PFSK-1 (cell line): ENCODE measurements at regions not wholly inside any gene's neighbourhood (a gene's known extent, or its start where the extent isn't known, plus 50 kb on each side); places are given as distances from the start of the nearest gene placed in this dataset.

ENCODE experiments used
- POLR2AphosphoS5 ChIP-seq: IDR thresholded peaks from 2 replicates; pipeline ENCODE4 v1.6.1; 2012; ENCODE audit warnings: low read depth, mild to moderate bottlenecking, control low read depth, low read length, moderate library complexity
- REST ChIP-seq, 2 experiments: IDR thresholded peaks; 2 replicates each; pipeline versions ENCODE4 v1.6.1 to v1.8.0; 2011 to 2012; ENCODE audit warnings: low read depth in 2 of 2, low read length in 2 of 2, control low read depth in 1 of 2, inconsistent platforms in 1 of 2, mild to moderate bottlenecking in 1 of 2, moderate library complexity in 1 of 2; ENCODE audit not compliant: insufficient read depth in 1 of 2
- SIN3A ChIP-seq: IDR thresholded peaks from 2 replicates; pipeline ENCODE4 v1.6.1; 2012; ENCODE audit warnings: mild to moderate bottlenecking, low read length, moderate library complexity, borderline replicate concordance; ENCODE audit not compliant: insufficient read depth
- TAF1 ChIP-seq: IDR thresholded peaks from 2 replicates; pipeline ENCODE4 v1.6.1; 2012; ENCODE audit warnings: low read length, control low read depth, borderline replicate concordance; ENCODE audit not compliant: insufficient read depth

- TF ChIP-seq POLR2AphosphoS5 = no peak
- no peak for TF ChIP-seq TAF1
- no peak for TF ChIP-seq REST (IDR thresholded peaks at IDR 0.05; ENCODE audit: insufficient read depth in 1 of 2, low read depth in 2 of 2, low read length in 2 of 2)
- no peak for TF ChIP-seq SIN3A
Observed at GRCh38 chr7:50923476-50923875, 140.8 kb upstream of the GRB10 start.
